Activated T-cell treated with anti-CD3 and anti-CD28 coated beads, Interleukin-2, amount 50 U/mL, for 4 hours (primary cell): ENCODE measurements at regions not wholly inside any gene's neighbourhood (a gene's known extent, or its start where the extent isn't known, plus 50 kb on each side); places are given as distances from the start of the nearest gene placed in this dataset.
"Not testable (repeated sequence)": the region's sequence is repeated elsewhere in the genome, so short reads cannot be mapped to it uniquely, and the experiment has no call there.

Experiments used
- ATAC-seq, 2 donors: fragments of 200-7000 bp; cut with Tn5 transposase; one replicate each; pipeline ENCODE4 v1.10.0; 2021
- DNase-seq: peaks from one replicate; pipeline ENCODE4 v3.0.0-alpha.2; 2020
- H3K27me3 Mint-ChIP-seq: one replicate; pipeline ENCODE4 v1.8.0; 2021; ENCODE audit warnings: low read depth, mixed read lengths
- H3K36me3 Mint-ChIP-seq: one replicate; pipeline ENCODE4 v1.8.0; 2022; ENCODE audit warnings: mixed read lengths; ENCODE audit not compliant: insufficient read depth
- H3K4me1 Mint-ChIP-seq: one replicate; pipeline ENCODE4 v1.8.0; 2021; ENCODE audit warnings: low read depth, mixed read lengths
- H3K4me3 Mint-ChIP-seq: one replicate; pipeline ENCODE4 v1.8.0; 2021; ENCODE audit warnings: mild to moderate bottlenecking, moderate library complexity, mixed read lengths
- H3K9me3 Mint-ChIP-seq: one replicate; pipeline ENCODE4 v1.8.0; 2021; ENCODE audit warnings: mixed read lengths

DNA sequence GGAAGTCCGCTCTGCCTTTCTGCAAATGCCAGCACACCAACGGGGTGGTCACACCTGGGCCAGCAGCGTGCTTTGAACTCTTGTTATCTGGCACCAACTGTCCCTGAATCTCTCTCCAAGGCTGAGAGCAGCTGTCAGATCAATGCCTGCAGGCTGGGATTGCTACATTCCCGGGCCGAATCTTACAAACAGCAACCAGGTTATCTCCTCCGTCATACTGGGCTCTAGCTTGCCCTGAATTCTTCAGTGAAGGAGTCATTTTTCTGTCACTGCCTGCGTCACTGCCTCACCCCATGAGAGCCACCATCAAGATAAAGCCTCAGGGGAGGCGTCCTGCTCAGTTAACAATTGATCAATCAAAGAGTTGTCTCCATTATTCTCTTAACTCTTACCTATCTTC is 329.4 kb upstream of the PPARGC1A start:
- H3K4me1 Mint-ChIP-seq, result no peaks in the 10 kb centered on the region
- no peak overlapping the region for H3K4me3 Mint-ChIP-seq
- H3K9me3 Mint-ChIP-seq, result peaks cover 3% of the 10 kb centered on the region

DNA sequence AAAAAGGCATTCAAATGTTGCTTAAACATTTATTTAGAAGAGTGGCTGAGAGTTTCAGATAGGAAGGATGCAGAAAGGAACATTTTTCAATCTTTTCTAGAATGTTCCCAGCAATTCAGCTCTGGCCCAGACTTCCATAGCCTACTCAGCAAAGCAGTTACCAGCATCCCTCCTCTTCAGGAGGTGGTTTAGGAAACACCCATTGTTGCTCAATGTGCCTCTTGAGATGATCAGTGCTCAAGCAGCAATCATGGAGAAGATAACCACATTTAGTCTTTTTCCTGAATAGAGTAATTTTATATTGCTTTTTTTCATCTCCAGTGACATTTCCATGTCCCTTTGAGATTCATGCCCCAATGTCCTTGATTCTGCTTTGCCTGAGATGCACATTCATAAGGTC is 328.7 kb upstream of the PPARGC1A start:
- H3K9me3 Mint-ChIP-seq, result peaks cover 3% of the 10 kb centered on the region
- H3K4me1 Mint-ChIP-seq, result no peaks in the 10 kb centered on the region
- no peak overlapping the region for H3K4me3 Mint-ChIP-seq
- H3K27me3 Mint-ChIP-seq, result no peaks in the 10 kb centered on the region
- ATAC-seq (no peak), DNase-seq (no peak)
- no peaks in the 10 kb centered on the region for H3K36me3 Mint-ChIP-seq

More for the DNA sequence above, 329.4 kb upstream of the PPARGC1A start:
- no peak for ATAC-seq
- H3K27me3 Mint-ChIP-seq, result no peaks in the 10 kb centered on the region
- no peak for DNase-seq
- no peaks in the 10 kb centered on the region for H3K36me3 Mint-ChIP-seq

DNA sequence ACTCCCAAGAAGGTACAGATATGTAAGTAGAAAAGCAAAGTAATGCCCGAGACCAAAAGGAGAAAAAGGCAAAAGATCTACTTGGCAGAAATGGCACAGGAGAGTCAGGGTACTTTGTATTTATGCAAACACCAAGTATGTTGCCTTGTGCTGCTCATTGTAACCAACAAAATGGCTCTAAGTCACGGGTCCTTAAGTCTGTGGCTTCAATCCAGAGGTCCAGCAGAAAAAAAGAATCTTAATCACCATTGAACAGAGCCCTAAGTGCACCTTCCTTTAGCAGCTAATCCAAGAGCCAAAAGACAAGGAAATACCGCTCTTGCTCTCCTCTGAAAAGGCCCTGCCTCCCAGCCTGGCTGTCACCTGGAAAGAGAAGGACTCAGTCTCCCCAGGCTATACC is 324.9 kb upstream of the PPARGC1A start:
- H3K36me3 Mint-ChIP-seq, result no peaks in the 10 kb centered on the region
- no peak overlapping the region for H3K4me3 Mint-ChIP-seq
- peaks cover 3% of the 10 kb centered on the region for H3K9me3 Mint-ChIP-seq
- DNase-seq (no peak), ATAC-seq (no peak)
- no peaks in the 10 kb centered on the region for H3K4me1 Mint-ChIP-seq
- H3K27me3 Mint-ChIP-seq, result no peaks in the 10 kb centered on the region

DNA sequence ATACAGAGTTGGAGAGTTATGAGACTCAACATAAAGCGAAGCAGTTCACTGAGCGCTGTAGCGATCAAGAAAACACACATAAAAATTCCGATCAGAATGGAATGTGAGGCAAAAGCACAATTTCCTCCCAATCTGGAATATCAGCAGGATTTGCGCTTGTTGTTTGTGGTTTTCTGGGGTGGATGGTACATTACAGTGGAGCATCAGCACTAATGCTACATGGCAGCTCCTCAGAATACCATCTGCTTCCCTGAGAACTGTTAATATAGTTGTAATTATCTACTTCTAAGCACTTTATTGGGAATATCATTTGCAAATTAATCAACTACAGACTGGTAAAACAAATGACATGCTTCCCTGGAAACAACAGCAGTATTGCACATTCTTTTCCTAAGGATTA is 324.1 kb upstream of the PPARGC1A start:
- peaks cover 3% of the 10 kb centered on the region for H3K9me3 Mint-ChIP-seq
- H3K36me3 Mint-ChIP-seq, result no peaks in the 10 kb centered on the region
- no peaks in the 10 kb centered on the region for H3K27me3 Mint-ChIP-seq
- H3K4me3 Mint-ChIP-seq, result no peak overlapping the region
- no peaks in the 10 kb centered on the region for H3K4me1 Mint-ChIP-seq
- no peak for ATAC-seq
- DNase-seq, result no peak

DNA sequence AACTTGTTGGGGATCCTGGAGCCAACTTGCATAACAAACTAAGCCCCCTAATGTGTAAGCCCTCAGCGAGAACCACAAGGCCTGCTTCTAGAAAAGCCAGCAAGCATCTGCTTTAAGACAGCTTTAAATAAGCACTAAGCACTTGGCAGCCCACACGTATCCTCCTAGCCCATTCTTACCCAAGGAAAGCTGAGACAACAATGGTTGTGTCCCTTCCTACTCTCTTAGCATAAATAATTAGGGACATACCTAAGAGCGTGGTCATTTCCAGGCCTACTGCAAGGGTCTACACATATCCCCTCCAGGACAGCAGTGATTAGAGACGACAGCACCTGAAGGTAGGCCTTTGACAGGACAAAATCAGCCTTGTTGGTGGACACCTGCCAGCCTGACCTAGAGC is 322.8 kb upstream of the PPARGC1A start:
- Mint-ChIP-seq H3K27me3 (no peaks in the 10 kb centered on the region), H3K4me1 (no peaks in the 10 kb centered on the region), H3K9me3 (peaks cover 7% of the 10 kb centered on the region), H3K36me3 (no peaks in the 10 kb centered on the region), H3K4me3 (no peak overlapping the region)
- ATAC-seq, result no peak
- no peak for DNase-seq

DNA sequence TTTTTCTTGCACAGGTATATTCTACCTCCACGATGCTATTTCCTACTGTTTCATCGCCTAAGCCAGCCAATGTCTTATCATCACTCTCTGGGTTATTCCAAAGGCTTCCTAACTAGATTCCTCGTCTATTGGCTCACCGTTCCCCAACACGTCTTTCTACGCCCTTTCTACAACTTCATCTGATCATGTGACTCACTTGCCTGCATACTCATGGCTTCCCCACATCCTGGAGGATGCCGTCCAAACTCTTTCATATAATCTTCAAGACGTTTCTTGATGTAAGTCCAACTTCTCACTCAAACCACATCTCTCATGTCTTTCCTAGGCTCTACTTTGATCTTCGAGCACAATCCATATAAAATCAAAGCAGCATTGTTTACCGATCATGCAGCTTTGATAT is 322.0 kb upstream of the PPARGC1A start:
- ATAC-seq (no peak), DNase-seq (no peak)
- Mint-ChIP-seq H3K27me3 (no peaks in the 10 kb centered on the region), H3K4me1 (no peaks in the 10 kb centered on the region), H3K4me3 (no peak overlapping the region), H3K36me3 (no peaks in the 10 kb centered on the region), H3K9me3 (peaks cover 7% of the 10 kb centered on the region)

DNA sequence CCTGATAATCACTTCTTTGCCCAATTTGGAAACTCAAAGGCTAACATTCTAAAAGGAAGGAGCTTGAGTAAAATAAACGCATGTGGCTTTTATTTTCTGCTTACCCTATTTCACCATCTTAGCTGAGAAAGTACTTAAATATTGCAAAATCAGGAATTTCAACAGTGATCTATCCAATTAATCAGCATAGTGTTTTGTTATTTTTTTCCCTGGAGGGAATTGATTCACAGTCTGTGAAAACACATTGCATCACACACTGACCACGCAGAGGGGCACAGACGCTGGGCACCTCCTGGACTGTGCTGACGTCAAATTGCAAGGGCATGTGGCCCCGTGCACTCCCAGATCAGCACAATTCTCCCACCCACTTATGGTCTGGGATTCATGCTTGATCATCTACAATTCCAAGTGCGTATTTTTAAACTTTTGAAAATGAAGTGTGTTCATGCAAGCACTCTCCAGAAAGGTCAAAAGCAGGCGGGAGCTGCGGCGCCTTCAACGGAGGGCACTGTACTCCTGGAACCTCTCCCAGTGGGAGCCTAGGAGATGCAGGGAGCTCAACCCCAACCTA is 320.6 kb upstream of the PPARGC1A start:
- ATAC-seq (no peak), DNase-seq (no peak)
- no peaks in the 10 kb centered on the region for H3K27me3 Mint-ChIP-seq
- peaks cover 7% of the 10 kb centered on the region for H3K9me3 Mint-ChIP-seq
- no peaks in the 10 kb centered on the region for H3K36me3 Mint-ChIP-seq
- no peaks in the 10 kb centered on the region for H3K4me1 Mint-ChIP-seq
- H3K4me3 Mint-ChIP-seq, result no peak overlapping the region

DNA sequence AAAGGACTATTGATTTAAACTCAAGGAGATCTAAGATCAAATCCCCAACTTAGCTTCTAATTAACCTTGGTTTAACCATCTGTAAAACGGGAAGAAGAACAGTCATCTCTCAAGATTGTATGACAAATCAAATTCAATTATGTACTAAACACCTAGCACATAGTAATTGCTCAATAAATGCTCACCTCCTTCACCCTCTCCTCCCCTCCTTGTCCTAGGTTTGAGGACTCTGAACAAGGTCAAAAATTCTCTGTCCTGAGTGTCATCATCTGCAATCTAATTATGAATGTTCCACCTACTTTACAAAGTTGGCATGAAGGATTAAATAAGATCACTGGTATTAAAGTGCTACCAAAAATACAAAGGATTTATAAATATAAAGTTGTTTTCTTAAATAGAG is 320.1 kb upstream of the PPARGC1A start:
- Mint-ChIP-seq H3K4me1 (no peaks in the 10 kb centered on the region), H3K9me3 (peaks cover 7% of the 10 kb centered on the region), H3K36me3 (no peaks in the 10 kb centered on the region), H3K27me3 (no peaks in the 10 kb centered on the region), H3K4me3 (no peak overlapping the region)
- ATAC-seq, result no peak
- DNase-seq, result no peak

DNA sequence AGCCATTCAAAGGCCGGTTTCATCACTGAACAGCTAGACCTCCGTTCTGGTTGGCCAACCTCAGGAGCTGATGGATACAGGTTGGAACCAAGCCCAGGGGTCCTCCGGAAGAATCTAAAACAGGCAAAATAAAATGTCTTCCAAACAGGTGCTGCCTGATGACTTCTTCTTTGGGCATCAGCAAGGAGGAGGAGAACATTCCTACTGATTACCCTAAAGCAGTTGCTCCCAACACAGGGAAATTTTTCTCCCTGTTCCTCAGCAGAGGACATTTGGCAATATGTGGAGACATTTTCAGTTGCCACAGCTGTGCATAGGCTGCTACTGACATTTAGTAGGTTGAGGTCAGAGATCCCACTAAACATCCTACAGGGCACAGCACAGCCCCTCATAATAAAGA is 319.3 kb upstream of the PPARGC1A start:
- H3K4me3 Mint-ChIP-seq, result no peak overlapping the region
- H3K9me3 Mint-ChIP-seq, result peaks cover 7% of the 10 kb centered on the region
- no peaks in the 10 kb centered on the region for H3K27me3 Mint-ChIP-seq
- DNase-seq, result no peak
- H3K4me1 Mint-ChIP-seq, result no peaks in the 10 kb centered on the region
- ATAC-seq, result no peak
- H3K36me3 Mint-ChIP-seq, result no peaks in the 10 kb centered on the region

DNA sequence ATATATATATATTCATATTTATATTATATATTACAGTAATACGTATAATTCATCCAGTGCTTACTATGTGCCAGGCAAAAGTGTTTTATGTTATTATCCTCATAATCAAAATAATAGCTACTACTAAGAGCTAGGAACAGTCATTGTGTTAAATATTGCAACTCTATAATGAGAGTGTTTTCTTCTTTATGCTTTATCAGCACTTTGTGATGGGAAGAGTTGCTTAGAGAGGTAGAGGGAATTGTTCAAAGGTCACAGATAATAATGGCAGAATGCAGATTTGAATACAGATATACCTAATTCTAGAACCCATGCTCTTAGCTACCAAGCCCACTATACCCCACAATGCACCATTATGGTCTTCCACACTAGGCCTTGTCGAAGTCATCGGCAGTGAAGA is 318.8 kb upstream of the PPARGC1A start:
- no peak for ATAC-seq
- Mint-ChIP-seq H3K4me1 (no peaks in the 10 kb centered on the region), H3K27me3 (no peaks in the 10 kb centered on the region), H3K36me3 (no peaks in the 10 kb centered on the region), H3K9me3 (peaks cover 7% of the 10 kb centered on the region), H3K4me3 (no peak overlapping the region)
- no peak for DNase-seq

DNA sequence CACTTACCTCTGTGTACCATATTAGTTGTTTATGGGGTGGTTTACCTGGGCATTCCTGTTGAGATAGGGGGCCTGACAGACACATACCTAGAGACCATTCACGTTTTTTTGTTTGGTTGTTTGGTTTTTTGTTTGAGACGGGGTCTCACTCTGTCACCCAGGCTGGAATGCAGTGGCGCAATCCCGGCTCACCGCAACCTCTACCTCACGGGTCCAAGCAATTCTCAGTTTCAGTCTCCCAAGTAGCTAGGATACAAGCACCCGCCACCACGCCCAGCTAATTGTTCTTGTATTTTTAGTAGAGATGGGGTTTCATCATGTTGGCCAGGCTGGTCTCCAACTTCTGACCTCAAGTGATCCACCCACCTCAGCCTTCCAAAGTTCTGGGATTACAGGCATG is 314.9 kb upstream of the PPARGC1A start:
- not testable (repeated sequence) for H3K4me3 Mint-ChIP-seq, DNase-seq, H3K4me1 Mint-ChIP-seq, ATAC-seq, H3K9me3 Mint-ChIP-seq, H3K27me3 Mint-ChIP-seq, H3K36me3 Mint-ChIP-seq

DNA sequence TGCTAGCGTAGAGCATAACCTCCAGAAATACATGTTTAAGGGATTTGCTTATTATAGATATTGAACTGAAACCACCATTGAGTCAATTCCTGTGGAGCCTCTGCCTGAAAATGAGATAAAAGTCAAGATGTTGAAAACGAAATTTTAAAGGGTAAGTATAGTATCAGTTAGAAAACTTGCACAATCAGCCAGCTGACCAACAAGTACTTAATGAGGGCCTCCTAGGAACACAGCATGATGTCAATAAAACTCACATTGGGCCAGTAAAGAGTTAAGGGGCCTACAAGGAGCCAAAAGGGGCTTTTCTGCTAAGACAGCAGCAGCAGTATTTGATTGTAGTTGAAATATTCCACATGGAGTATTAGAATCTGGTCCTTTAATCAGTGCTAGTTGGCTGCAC is 314.1 kb upstream of the PPARGC1A start:
- Mint-ChIP-seq H3K9me3 (peaks cover 3% of the 10 kb centered on the region), H3K4me3 (no peak overlapping the region), H3K36me3 (no peaks in the 10 kb centered on the region), H3K4me1 (no peaks in the 10 kb centered on the region), H3K27me3 (no peaks in the 10 kb centered on the region)
- no peak for ATAC-seq
- no peak for DNase-seq

DNA sequence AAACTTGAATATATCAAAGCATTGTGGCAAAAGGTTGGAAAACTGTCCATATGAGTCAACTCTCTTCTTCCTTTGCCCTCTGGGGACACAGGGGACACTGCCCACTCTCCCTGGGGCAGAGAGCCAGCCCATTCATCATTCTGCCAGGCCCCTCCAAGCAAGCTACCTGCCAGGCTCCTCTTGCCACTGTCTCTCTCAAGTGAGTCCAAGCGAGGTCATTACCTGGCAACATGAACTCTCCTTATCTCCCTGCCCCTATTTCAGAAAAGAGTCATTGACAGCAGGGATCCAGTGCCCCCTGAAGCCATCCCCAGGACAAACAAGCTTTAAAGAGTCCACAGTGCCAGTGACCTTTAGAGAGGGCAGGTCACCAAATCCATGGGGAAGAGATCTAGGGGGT is 312.7 kb upstream of the PPARGC1A start:
- ATAC-seq, result no peak
- no peaks in the 10 kb centered on the region for H3K27me3 Mint-ChIP-seq

DNA sequence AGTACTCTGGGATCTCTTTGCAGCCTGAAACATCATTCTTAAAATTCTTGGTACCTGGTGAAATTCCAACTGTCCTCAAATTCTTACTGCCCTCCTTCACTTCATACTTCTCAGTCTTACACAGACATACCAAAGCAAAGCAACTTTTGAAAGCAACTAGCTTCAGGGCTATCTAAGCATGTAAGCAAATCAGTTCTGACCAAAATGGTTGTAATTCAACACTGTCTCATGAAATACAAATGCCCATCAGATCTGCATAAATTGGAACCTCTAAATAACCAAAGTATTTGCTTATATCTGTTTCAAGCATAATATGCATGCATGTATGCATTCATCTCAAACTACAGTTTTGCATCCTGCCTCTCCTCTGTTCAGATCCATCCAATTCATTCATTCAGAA is 308.1 kb upstream of the PPARGC1A start:
- H3K4me3 Mint-ChIP-seq, result no peak overlapping the region

More for the DNA sequence above, 312.7 kb upstream of the PPARGC1A start:
- Mint-ChIP-seq H3K36me3 (no peaks in the 10 kb centered on the region), H3K4me1 (no peaks in the 10 kb centered on the region), H3K4me3 (no peak overlapping the region), H3K9me3 (no peaks in the 10 kb centered on the region)
- DNase-seq, result no peak

DNA sequence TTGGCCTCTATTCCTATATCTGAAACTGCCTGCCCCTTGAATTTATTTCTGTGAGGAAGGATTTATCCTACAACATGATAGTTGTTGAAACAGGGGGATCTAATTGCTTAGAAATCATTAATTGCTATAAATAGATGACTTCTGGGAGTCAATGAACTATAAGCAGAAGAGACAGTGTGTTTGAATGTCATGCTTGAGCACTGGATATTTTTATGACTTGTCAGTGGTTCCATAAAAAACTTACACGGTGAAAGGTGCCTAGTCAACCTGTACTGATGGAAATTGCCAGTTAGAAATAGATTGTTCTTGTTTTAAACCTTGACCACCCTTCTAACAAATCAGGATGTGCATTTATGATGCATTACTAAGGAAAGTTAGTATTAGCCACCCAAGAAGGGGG is 306.9 kb upstream of the PPARGC1A start:
- H3K4me1 Mint-ChIP-seq, result no peaks in the 10 kb centered on the region
- no peaks in the 10 kb centered on the region for H3K27me3 Mint-ChIP-seq
- H3K36me3 Mint-ChIP-seq, result no peaks in the 10 kb centered on the region

More for the DNA sequence above, 308.1 kb upstream of the PPARGC1A start:
- Mint-ChIP-seq H3K9me3 (peaks cover 4% of the 10 kb centered on the region), H3K36me3 (no peaks in the 10 kb centered on the region), H3K27me3 (no peaks in the 10 kb centered on the region), H3K4me1 (no peaks in the 10 kb centered on the region)
- no peak for ATAC-seq
- no peak for DNase-seq

More for the DNA sequence above, 306.9 kb upstream of the PPARGC1A start:
- ATAC-seq (no peak), DNase-seq (no peak)
- H3K9me3 Mint-ChIP-seq, result peaks cover 4% of the 10 kb centered on the region
- H3K4me3 Mint-ChIP-seq, result no peak overlapping the region
